ENCODE measurements at regions not wholly inside any gene's neighbourhood (a gene's known extent, or its start where the extent isn't known, plus 50 kb on each side); places are given as distances from the start of the nearest gene placed in this dataset.

GRCh38 chr3:59653405-59654122, 603.7 kb upstream of the CFAP20DC start:
- no peak for DNase-seq (ENCODE audit: low spot score)

GRCh38 chr3:59644479-59645402, 594.9 kb upstream of the CFAP20DC start:
- DNase-seq (ENCODE audit: low spot score) = no peak

GRCh38 chr3:59641169-59641899, 591.5 kb upstream of the CFAP20DC start:
- peak; percentile 82 for DNase-seq (ENCODE audit: low spot score)

GRCh38 chr3:59632760-59633573, 583.1 kb upstream of the CFAP20DC start:
- DNase-seq (ENCODE audit: low spot score) = peak; percentile 63

- no peak for DNase-seq (ENCODE audit: low spot score)
Observed at GRCh38 chr3:59631482-59631881, 581.7 kb upstream of the CFAP20DC start.

- DNase-seq (ENCODE audit: low spot score) = no peak
Observed at GRCh38 chr3:59621037-59621436, 571.2 kb upstream of the CFAP20DC start.

- no peak for DNase-seq (ENCODE audit: low spot score)
Observed at GRCh38 chr3:59620325-59620724, 570.5 kb upstream of the CFAP20DC start.

- no peak for DNase-seq (ENCODE audit: low spot score)
Observed at GRCh38 chr3:59612444-59612715, 562.6 kb upstream of the CFAP20DC start.

GRCh38 chr3:59611649-59612443, 562.0 kb upstream of the CFAP20DC start:
- DNase-seq (ENCODE audit: low spot score) = no peak

GRCh38 chr3:59609657-59610348, 560.0 kb upstream of the CFAP20DC start:
- DNase-seq (ENCODE audit: low spot score) = peak; percentile 58

- no peak for DNase-seq (ENCODE audit: low spot score)
Observed at GRCh38 chr3:59608356-59608755, 558.5 kb upstream of the CFAP20DC start.

- peak; percentile 46 for DNase-seq (ENCODE audit: low spot score)
Observed at GRCh38 chr3:59607656-59608055, 557.8 kb upstream of the CFAP20DC start.

- no peak for DNase-seq (ENCODE audit: low spot score)
Observed at GRCh38 chr3:59606638-59607266, 556.9 kb upstream of the CFAP20DC start.

- no peak for DNase-seq (ENCODE audit: low spot score)
Observed at GRCh38 chr3:59605944-59606534, 556.2 kb upstream of the CFAP20DC start.

- DNase-seq (ENCODE audit: low spot score) = no peak
Observed at GRCh38 chr3:59605318-59605717, 555.5 kb upstream of the CFAP20DC start.

GRCh38 chr3:59601486-59601885, 551.7 kb upstream of the CFAP20DC start:
- no peak for DNase-seq (ENCODE audit: low spot score)

- DNase-seq (ENCODE audit: low spot score) = no peak
Observed at GRCh38 chr3:59600631-59601030, 550.8 kb upstream of the CFAP20DC start.

- DNase-seq (ENCODE audit: low spot score) = no peak
Observed at GRCh38 chr3:59596741-59597140, 546.9 kb upstream of the CFAP20DC start.

- DNase-seq (ENCODE audit: low spot score) = no peak
Observed at GRCh38 chr3:59595830-59596229, 546.0 kb upstream of the CFAP20DC start.

- no peak for DNase-seq (ENCODE audit: low spot score)
Observed at GRCh38 chr3:59593380-59593779, 543.6 kb upstream of the CFAP20DC start.

All from AG20443 (cell line).